HG03045 (cell line): ENCODE measurements at regions not wholly inside any gene's neighbourhood (a gene's known extent, or its start where the extent isn't known, plus 50 kb on each side); places are given as distances from the start of the nearest gene placed in this dataset.

Experiments used
- ATAC-seq: cut with Tn5 transposase; IDR thresholded peaks from one replicate; pipeline ENCODE4 v1.9.1; 2021; ENCODE audit warnings: mild to moderate bottlenecking, moderate library complexity; ENCODE audit not compliant: unreplicated experiment

GRCh38 chr11:110947096-110947495 is 234.9 kb upstream of the ARHGAP20 start:
- ATAC-seq = no peak

GRCh38 chr11:110939471-110939870 is 227.2 kb upstream of the ARHGAP20 start:
- no peak for ATAC-seq

- no peak for ATAC-seq
Measured at GRCh38 chr11:110935018-110935640, 222.9 kb upstream of the ARHGAP20 start.

- ATAC-seq = no peak
Measured at GRCh38 chr11:110929129-110929528, 216.9 kb upstream of the ARHGAP20 start.

GRCh38 chr11:110928391-110928790 is 216.2 kb upstream of the ARHGAP20 start:
- no peak for ATAC-seq

GRCh38 chr11:110921742-110922521 is 209.7 kb upstream of the ARHGAP20 start:
- ATAC-seq = no peak

GRCh38 chr11:110919241-110919922 is 207.1 kb upstream of the ARHGAP20 start:
- ATAC-seq = no peak

- no peak for ATAC-seq
Measured at GRCh38 chr11:110918351-110918750, 206.1 kb upstream of the ARHGAP20 start.

- no peak for ATAC-seq
Measured at GRCh38 chr11:110912437-110912836, 200.2 kb upstream of the ARHGAP20 start.

- no peak for ATAC-seq
Measured at GRCh38 chr11:110910384-110910783, 198.1 kb upstream of the ARHGAP20 start.

GRCh38 chr11:110909336-110909735 is 197.1 kb upstream of the ARHGAP20 start:
- ATAC-seq = no peak

GRCh38 chr11:110908401-110909105 is 196.3 kb upstream of the ARHGAP20 start:
- no peak for ATAC-seq

- no peak for ATAC-seq
Measured at GRCh38 chr11:110907629-110908028, 195.4 kb upstream of the ARHGAP20 start.

GRCh38 chr11:110903830-110904229 is 191.6 kb upstream of the ARHGAP20 start:
- no peak for ATAC-seq

GRCh38 chr11:110903378-110903777 is 191.1 kb upstream of the ARHGAP20 start:
- ATAC-seq = no peak

- ATAC-seq = no peak
Measured at GRCh38 chr11:110901441-110901840, 189.2 kb upstream of the ARHGAP20 start.

GRCh38 chr11:110900426-110900825 is 188.2 kb upstream of the ARHGAP20 start:
- ATAC-seq = no peak

GRCh38 chr11:110897035-110897434 is 184.8 kb upstream of the ARHGAP20 start:
- no peak for ATAC-seq

GRCh38 chr11:110896358-110896757 is 184.1 kb upstream of the ARHGAP20 start:
- no peak for ATAC-seq

GRCh38 chr11:110894224-110894623 is 182.0 kb upstream of the ARHGAP20 start:
- no peak for ATAC-seq

GRCh38 chr11:110892741-110893285 is 180.6 kb upstream of the ARHGAP20 start:
- ATAC-seq = no peak
